ENCODE measurements at regions not wholly inside any gene's neighbourhood (a gene's known extent, or its start where the extent isn't known, plus 50 kb on each side); places are given as distances from the start of the nearest gene placed in this dataset.

DNA sequence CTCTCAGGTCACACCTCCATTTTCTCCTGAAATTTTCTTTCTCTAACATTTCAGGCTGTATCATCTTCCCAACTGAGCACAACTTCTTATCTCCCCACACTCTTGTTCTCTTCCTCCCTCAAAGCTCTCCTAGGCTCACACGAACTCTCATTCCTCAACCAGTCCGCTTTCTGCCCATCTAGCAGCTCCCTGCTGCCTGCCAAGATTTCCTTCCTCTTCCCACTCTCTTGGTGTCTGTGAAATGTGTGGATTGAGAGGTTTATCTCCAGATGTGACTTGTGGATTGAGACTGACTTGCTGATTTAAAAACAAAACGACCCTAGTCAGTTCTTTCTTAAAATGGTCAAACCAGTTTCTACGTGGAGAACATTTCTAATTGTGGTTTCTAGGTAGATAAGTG lies 106.3 kb downstream of the MTNR1B start:
- DNase-seq (ENCODE audit: low spot score), result no peak

DNA sequence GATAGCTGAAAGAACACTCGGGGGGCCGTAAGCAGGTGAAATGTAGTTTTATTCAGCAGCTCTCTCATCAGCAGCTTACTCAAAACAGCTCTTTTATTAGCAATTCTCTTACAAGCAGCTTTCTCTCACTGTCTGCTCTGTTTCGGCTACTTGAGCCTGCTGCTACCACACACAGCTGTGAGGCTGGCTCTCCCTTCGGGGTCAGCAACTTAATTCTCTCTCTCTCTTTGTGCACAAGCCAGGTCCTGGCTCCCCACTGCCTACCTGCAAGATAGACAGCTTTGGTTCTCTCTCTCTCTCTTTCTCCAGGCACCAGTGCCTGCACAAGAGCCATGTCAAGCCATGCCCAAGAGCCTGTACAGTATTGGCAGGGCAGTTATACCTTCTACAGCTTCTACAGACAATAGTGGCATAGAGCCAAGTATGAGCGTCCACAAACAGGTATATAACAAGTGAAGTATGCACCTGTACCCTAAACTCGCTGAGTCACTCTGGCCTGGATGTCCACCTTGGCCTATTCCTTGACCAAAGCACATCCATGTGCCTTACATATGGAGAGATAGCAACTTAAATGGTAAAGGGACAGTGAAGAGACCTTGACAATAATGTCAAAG lies 110.8 kb downstream of the MTNR1B start:
- DNase-seq (ENCODE audit: low spot score), result no peak

DNA sequence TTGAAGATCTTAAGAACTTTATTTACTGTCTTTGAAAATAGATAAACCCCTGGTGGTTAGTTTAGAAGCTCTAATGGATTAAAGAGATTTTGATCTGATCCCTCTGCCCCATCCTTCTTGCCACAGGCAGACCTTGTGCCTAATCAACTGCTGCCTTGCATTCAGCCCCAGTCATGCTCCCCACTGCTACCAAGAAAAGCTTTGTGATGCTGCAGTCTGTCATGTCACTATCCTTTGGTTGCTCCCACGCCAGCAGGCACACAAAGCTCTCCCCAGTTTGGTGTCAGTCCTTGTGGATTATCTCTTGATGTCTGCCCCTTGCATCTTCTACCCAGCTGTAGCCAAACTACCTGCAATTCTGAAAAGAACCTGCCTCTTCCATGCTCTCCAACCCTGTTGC lies 112.2 kb downstream of the MTNR1B start:
- no peak for DNase-seq (ENCODE audit: low spot score)

DNA sequence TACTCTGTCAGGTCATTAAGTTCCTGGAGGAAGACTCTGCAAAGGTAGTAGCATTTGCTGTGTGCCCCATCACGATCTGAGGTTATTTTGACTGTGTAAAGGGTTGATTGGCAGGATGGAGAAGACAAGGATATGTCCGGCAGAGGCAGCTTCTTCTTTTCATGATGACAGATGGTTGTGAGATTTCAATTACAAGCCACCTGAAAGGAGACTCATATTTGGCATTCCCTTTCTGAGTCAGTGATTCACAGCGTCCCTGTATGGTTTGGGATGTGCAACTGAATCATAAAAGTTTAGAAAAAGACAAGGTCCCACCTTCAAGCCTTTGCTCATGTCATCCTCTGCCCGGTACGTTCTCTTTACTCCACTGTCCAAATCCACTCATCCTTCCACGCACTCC lies 113.4 kb downstream of the MTNR1B start:
- no peak for DNase-seq (ENCODE audit: low spot score)

DNA sequence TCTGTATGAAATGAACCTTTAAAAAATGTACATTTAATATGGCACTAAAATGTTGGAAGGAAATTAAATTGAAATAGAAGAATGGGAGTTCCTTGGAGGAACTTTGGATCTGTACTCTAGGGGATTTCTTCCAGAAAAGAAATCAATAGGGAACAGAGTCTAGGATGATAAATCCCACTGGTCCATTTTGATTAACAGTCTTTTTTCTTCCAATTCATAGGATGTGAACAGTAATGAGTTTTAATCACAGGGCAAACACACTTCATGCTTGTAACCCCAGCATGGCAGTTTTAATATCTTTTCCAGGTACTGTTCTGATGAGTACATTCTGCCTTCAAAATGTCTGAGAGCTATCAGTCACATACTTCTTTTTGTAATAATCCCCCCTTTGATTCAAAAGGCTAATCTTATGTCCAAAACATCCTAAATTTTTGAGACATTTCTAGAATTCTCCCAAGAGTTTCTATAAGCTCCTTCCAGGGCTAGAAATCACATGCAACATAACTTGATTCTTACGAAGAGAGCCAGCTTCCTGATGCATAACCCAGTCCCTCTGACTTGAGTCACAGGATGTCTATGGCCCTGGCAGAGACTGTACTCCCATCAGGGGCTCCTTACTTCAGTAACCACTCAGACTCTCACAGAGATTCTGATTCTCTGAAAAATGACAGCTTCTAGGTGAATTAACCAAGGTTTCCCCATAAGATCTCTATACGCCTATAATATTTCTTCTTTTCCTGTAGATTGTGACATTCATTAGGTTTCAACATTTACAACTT lies 112.9 kb downstream of the SLC36A4 start:
- no peak for DNase-seq (ENCODE audit: low spot score)

DNA sequence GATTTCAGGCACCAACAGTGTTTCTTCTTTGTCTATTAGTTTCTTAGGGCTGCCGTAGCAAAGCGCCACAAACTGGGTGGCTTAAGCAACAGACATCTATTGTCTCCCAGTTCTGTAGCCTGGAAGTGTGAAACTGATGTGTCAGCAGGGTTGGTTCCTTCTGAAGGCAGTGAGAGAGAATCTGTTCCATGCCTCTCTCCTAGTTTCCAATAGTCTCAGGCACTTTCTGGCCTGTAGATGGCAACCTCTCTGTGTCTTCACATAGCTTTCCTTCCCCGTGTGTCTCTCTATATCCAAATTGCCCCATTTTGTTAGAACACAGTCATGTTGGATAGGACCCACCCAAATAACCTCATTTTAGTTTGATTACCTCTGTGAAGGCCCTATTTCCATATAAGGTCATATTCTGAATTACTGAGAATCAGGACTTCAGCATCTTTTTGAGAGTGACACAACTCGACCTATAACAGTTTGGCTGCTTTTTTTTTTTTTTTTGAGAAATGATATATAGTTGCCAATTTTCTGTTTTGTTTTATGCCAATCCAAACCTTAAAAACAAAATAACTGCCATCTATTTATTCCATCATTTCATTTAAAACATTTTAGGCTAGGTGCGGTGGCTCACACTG lies 108.2 kb downstream of the SLC36A4 start:
- DNase-seq (ENCODE audit: low spot score), result peak; percentile 45
